Progenitor cell of endocrine pancreas (in vitro differentiated cells): ENCODE measurements at regions not wholly inside any gene's neighbourhood (a gene's known extent, or its start where the extent isn't known, plus 50 kb on each side); places are given as distances from the start of the nearest gene placed in this dataset.
"Not testable (repeated sequence)": the region's sequence is repeated elsewhere in the genome, so short reads cannot be mapped to it uniquely, and the experiment has no call there.

Source experiments
- DNase-seq: peaks from one replicate; pipeline ENCODE4 v3.0.0; 2021; ENCODE audit warnings: low spot score; ENCODE audit not compliant: unreplicated experiment
- H3K27ac Mint-ChIP-seq: 2 replicates; pipeline ENCODE4 v1.8.0; 2021; ENCODE audit warnings: mild to moderate bottlenecking, moderate library complexity, mixed read lengths
- H3K27me3 Mint-ChIP-seq: 2 replicates; pipeline ENCODE4 v1.8.0; 2021; ENCODE audit warnings: mixed read lengths
- H3K36me3 Mint-ChIP-seq: 2 replicates; pipeline ENCODE4 v1.8.0; 2022; ENCODE audit warnings: mixed read lengths; ENCODE audit not compliant: insufficient read depth
- H3K4me1 Mint-ChIP-seq: 2 replicates; pipeline ENCODE4 v1.8.0; 2021; ENCODE audit warnings: low read depth, mixed read lengths
- H3K4me3 Mint-ChIP-seq: 2 replicates; pipeline ENCODE4 v1.8.0; 2021; ENCODE audit warnings: low read depth, mild to moderate bottlenecking, moderate library complexity, mixed read lengths
- H3K9me3 Mint-ChIP-seq: 2 replicates; pipeline ENCODE4 v1.8.0; 2021; ENCODE audit warnings: low read depth, mixed read lengths

DNA sequence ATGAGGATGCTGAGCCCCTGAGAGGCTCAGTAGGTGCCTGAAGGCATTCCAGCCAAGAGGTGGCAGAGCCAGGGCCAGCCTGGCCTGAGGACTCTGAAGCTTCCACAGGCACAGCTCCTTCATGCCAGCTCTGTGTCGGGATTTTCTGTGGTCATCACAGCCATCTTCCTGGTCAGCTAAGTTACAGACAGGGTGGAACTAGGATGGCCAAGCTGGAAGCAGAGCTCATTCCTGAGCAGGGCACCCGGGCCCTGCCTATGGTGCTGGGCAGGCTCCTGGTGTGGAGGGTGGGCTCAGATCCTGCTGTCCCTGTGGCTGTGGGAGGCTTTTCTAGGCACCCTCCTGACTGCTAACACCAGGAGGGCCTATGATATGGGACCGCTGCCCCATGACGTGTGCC, 2882.3 kb downstream of the RPIA start:
- not testable (repeated sequence) for H3K27me3 Mint-ChIP-seq, H3K36me3 Mint-ChIP-seq

GRCh38 chr2:91574255-91574654, 2882.8 kb downstream of the RPIA start:
- H3K4me3 Mint-ChIP-seq, H3K27me3 Mint-ChIP-seq, H3K4me1 Mint-ChIP-seq, H3K36me3 Mint-ChIP-seq, H3K27ac Mint-ChIP-seq, DNase-seq: not testable (repeated sequence)
- peaks cover 20% of the 10 kb centered on the region for H3K9me3 Mint-ChIP-seq

More for the DNA sequence above, 2882.3 kb downstream of the RPIA start:
- not testable (repeated sequence) for H3K4me1 Mint-ChIP-seq, H3K4me3 Mint-ChIP-seq, DNase-seq, H3K27ac Mint-ChIP-seq
- H3K9me3 Mint-ChIP-seq = peaks cover 20% of the 10 kb centered on the region

DNA sequence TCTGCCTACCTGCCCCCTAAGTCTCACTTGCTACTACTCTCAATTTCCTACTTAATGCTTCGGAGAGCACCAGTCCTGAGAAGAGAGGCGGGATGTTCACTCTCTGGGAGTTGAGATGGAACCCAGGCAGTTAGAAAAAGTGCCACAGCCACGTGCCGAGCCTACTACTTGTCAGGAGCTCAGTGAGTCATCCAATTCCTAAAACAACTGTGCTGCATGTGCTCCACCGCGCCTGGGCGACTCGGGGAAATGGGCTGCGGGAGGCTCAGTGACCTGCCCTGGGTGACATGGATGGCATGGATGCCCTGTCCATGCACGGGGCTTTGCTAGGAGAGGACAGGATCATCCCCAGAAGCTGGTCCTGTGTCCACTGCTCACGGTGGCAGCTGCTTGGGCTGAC, 2884.2 kb downstream of the RPIA start:
- H3K4me1 Mint-ChIP-seq, H3K27ac Mint-ChIP-seq, H3K4me3 Mint-ChIP-seq, H3K27me3 Mint-ChIP-seq, H3K36me3 Mint-ChIP-seq, DNase-seq: not testable (repeated sequence)
- H3K9me3 Mint-ChIP-seq = peaks cover 26% of the 10 kb centered on the region

DNA sequence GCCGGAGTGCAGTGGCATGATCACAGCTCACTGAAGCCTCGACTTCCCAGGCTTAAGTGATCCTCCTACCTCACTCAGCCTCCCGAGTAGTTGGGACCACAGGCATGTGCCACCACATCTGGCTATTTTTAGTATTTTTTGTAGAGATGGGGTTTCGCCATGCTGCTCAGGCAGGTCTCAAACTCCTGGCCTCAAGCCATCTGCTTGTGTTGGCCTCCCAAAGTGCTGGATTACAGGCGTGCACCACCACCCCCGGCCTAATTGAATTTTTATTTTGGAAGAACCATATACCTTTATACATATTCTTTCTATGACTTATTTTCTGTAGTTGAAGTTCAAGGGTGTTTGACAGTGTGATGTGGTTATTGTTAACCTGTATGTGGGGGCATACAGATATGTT, 2885.9 kb downstream of the RPIA start:
- H3K27ac Mint-ChIP-seq, H3K4me3 Mint-ChIP-seq, H3K4me1 Mint-ChIP-seq, H3K36me3 Mint-ChIP-seq, H3K27me3 Mint-ChIP-seq, DNase-seq: not testable (repeated sequence)
- peaks cover 27% of the 10 kb centered on the region for H3K9me3 Mint-ChIP-seq

DNA sequence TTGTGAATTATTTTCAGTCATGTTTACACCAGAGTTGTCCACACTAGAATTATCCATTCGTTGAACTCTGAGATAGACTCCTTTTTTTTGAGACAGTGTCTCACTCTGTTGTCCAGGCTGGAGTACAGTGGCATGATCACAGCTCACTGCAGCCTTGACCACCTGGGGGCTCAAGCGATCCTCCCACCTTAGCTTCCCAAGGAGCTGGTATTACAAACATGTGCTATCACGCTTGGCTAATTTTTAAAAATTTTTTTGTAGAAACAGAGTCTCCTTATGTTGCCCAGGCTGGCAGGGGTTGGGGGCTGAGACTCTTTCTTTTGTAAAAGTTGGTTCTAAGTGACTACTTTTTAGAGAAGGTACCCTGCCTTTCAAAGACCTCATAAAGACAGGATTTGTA, 2887.2 kb downstream of the RPIA start:
- DNase-seq, H3K4me1 Mint-ChIP-seq: not testable (repeated sequence)
- peaks cover 24% of the 10 kb centered on the region for H3K9me3 Mint-ChIP-seq

GRCh38 chr2:91579555-91579954, 2888.1 kb downstream of the RPIA start:
- H3K4me3 Mint-ChIP-seq, H3K27me3 Mint-ChIP-seq, H3K4me1 Mint-ChIP-seq, H3K36me3 Mint-ChIP-seq, DNase-seq, H3K27ac Mint-ChIP-seq: not testable (repeated sequence)
- peaks cover 31% of the 10 kb centered on the region for H3K9me3 Mint-ChIP-seq

More for the DNA sequence above, 2887.2 kb downstream of the RPIA start:
- H3K36me3 Mint-ChIP-seq, H3K27ac Mint-ChIP-seq, H3K27me3 Mint-ChIP-seq, H3K4me3 Mint-ChIP-seq: not testable (repeated sequence)

DNA sequence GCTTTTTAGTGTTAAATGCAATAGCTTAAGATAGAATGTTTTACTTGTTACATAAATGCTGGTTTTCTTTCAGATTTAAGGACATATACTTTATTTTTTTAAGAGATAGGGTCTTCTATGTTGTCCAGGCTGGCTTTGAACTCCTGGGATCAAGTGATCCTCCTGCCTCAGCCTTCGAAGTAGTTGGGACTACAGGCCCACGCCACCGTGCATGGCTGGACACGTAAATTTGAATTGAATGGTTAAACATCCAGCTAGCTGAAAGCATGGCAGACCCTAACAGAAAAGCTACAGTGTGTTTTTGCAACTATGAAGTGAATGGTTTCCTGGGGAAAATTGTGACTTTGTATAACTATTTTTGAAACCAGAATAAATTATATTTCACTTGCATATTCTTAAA, 2888.6 kb downstream of the RPIA start:
- peaks cover 32% of the 10 kb centered on the region for H3K9me3 Mint-ChIP-seq
- not testable (repeated sequence) for H3K27ac Mint-ChIP-seq, H3K36me3 Mint-ChIP-seq, H3K4me1 Mint-ChIP-seq, H3K27me3 Mint-ChIP-seq, DNase-seq, H3K4me3 Mint-ChIP-seq

DNA sequence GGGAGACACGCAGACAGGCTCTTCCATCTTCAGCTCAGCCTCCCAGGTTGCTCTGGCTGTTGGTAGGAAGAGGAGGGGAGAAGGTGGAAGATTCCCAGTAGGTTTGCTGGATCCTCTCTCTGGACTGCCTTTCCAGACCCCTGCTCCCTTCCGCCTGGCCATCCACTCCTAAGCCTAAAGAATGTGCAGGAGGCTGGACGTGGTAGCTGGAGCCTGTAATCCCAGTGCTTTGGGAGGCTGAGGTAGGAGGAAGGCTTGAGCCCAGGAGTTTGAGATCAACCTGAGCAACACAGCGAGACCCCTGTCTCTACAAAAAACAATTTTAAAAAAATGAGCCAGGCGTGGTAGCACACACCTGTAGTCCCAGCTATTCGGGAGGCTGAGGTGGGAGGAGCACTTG, 2895.6 kb downstream of the RPIA start:
- peaks cover 31% of the 10 kb centered on the region for H3K9me3 Mint-ChIP-seq
- not testable (repeated sequence) for H3K4me1 Mint-ChIP-seq, H3K4me3 Mint-ChIP-seq

DNA sequence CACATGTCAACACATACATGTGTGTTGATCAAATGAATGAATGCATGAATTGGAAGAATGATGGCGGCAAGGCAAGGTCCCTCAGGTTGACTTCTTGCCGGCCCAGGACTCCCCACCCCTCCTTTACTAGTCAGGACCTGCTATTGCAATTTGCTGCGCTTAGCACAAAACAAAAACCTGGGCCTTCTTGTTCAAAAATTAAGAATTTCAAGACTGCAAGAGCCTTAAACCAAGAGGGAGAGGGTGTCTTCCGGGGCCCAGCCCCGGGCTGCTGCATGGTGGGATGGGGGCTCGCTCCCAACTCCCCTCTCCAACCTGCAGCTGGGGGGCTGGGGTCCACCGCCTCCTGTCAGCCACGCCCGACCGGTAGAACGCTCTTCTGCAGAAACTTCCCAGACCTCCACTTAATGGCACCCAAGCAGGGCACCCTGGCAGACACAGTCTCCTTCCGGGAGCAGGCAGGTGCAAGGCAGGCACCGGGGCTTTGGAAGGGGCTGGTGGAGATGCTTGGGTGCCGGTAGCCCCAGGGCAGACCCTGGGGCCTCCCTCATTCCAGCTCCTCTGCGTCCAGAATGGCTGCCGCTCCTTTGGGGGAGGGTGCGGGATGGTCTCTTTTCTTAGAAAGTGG, 2896.5 kb downstream of the RPIA start:
- not testable (repeated sequence) for DNase-seq, H3K4me3 Mint-ChIP-seq, H3K27ac Mint-ChIP-seq, H3K4me1 Mint-ChIP-seq, H3K36me3 Mint-ChIP-seq, H3K27me3 Mint-ChIP-seq
- H3K9me3 Mint-ChIP-seq = peaks cover 31% of the 10 kb centered on the region

More for the DNA sequence above, 2895.6 kb downstream of the RPIA start:
- not testable (repeated sequence) for DNase-seq, H3K27me3 Mint-ChIP-seq, H3K27ac Mint-ChIP-seq, H3K36me3 Mint-ChIP-seq

DNA sequence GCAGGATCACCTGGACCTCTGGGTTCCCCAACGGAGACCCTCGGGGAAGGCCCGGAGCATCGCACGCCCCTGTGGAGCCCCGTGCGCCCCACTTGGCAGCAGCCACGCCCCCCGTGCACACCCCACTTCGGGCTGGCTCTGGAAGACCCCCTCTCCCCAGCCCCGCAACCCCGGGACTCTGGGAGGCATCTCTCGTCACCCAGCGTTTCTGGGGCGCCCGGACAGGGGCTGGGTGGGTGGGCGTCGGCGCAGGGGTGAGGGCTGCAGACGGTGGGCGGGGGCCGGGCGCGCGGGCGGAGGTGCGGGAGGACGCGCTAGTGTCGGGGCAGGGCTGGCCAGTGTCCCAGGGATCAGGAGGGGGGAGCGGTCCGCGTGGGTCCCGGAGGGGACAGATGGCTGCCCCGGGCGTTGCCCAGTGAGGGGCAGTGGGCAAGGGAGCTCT, 2897.3 kb downstream of the RPIA start:
- H3K9me3 Mint-ChIP-seq = peaks cover 28% of the 10 kb centered on the region
- not testable (repeated sequence) for H3K27me3 Mint-ChIP-seq, DNase-seq, H3K4me1 Mint-ChIP-seq, H3K4me3 Mint-ChIP-seq, H3K27ac Mint-ChIP-seq, H3K36me3 Mint-ChIP-seq

- H3K4me3 Mint-ChIP-seq, H3K27me3 Mint-ChIP-seq, H3K4me1 Mint-ChIP-seq, DNase-seq, H3K27ac Mint-ChIP-seq, H3K36me3 Mint-ChIP-seq: not testable (repeated sequence)
- H3K9me3 Mint-ChIP-seq = peaks cover 26% of the 10 kb centered on the region
Measured at GRCh38 chr2:91589454-91590328, 2898.2 kb downstream of the RPIA start.

DNA sequence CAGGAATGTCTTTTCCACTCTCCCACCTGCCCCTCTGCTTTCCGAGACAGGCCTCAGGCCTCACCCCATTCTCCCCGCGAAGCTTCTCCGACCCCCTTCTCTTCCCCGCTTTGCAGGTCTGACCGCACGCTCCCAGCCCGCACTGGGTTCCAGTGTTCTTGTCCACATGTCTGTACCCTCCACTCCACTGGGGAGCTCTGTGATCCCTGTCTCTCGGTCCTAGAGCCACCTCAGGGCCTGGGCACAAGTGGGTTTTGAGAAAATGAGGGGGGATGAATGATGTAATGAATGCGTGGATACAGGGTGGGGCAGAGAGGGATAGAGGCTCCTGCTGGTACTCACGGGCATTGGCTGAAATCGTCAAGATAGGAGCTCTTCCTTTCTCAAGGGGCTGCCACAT, 2898.9 kb downstream of the RPIA start:
- DNase-seq, H3K4me3 Mint-ChIP-seq, H3K27me3 Mint-ChIP-seq, H3K27ac Mint-ChIP-seq, H3K36me3 Mint-ChIP-seq, H3K4me1 Mint-ChIP-seq: not testable (repeated sequence)
- H3K9me3 Mint-ChIP-seq = peaks cover 21% of the 10 kb centered on the region

- not testable (repeated sequence) for DNase-seq, H3K27ac Mint-ChIP-seq, H3K36me3 Mint-ChIP-seq, H3K4me1 Mint-ChIP-seq, H3K4me3 Mint-ChIP-seq, H3K27me3 Mint-ChIP-seq
- peaks cover 20% of the 10 kb centered on the region for H3K9me3 Mint-ChIP-seq
Measured at GRCh38 chr2:91591066-91591465, 2899.6 kb downstream of the RPIA start.
